Small intestine (tissue), 7 donors: ENCODE measurements at regions not wholly inside any gene's neighbourhood (a gene's known extent, or its start where the extent isn't known, plus 50 kb on each side); places are given as distances from the start of the nearest gene placed in this dataset.

Source experiments
- DNase-seq, 2 donors: peaks; one replicate each; pipeline versions ENCODE4 v3.0.0 to v3.0.0-alpha.2; 2013
- FAIRE-seq: peaks from 2 replicates; lab custom pipeline; 2012; peaks lifted over from hg19 to GRCh38; lab: Jason Lieb, UNC
- H3K27ac ChIP-seq, 3 donors: one replicate each; pipeline ENCODE4 v1.5.1; 2013; ENCODE audit warnings: low read length in 2 of 3, mild to moderate bottlenecking in 2 of 3, control low read depth in 1 of 3, inconsistent platforms in 1 of 3, low read depth in 1 of 3, moderate library complexity in 1 of 3
- H3K27me3 ChIP-seq, 3 donors: one replicate each; pipeline ENCODE4 v1.6.1; 2013; ENCODE audit warnings: low read length in 3 of 3, inconsistent platforms in 1 of 3; ENCODE audit not compliant: control insufficient read depth in 3 of 3, insufficient read depth in 3 of 3
- H3K36me3 ChIP-seq, 3 donors: one replicate each; pipeline ENCODE4 v1.6.1; 2013; ENCODE audit warnings: low read length in 3 of 3, inconsistent platforms in 1 of 3, low read depth in 1 of 3, mild to moderate bottlenecking in 1 of 3, moderate library complexity in 1 of 3; ENCODE audit not compliant: control insufficient read depth in 3 of 3, insufficient read depth in 2 of 3
- H3K4me1 ChIP-seq, 3 donors: one replicate each; pipeline ENCODE4 v1.6.1; 2013; ENCODE audit warnings: low read length in 2 of 3, inconsistent platforms in 1 of 3, low read depth in 1 of 3, mild to moderate bottlenecking in 1 of 3, moderate library complexity in 1 of 3; ENCODE audit not compliant: control insufficient read depth in 3 of 3, insufficient read depth in 2 of 3
- H3K4me3 ChIP-seq, 3 donors: one replicate each; pipeline ENCODE4 v1.5.1; 2013; ENCODE audit warnings: low read length in 3 of 3, control low read depth in 1 of 3, inconsistent platforms in 1 of 3, low read depth in 1 of 3, mild to moderate bottlenecking in 1 of 3, moderate library complexity in 1 of 3
- H3K9me3 ChIP-seq, 2 donors: one replicate each; pipeline ENCODE4 v1.6.1; 2013; ENCODE audit warnings: low read depth in 1 of 2, low read length in 1 of 2; ENCODE audit not compliant: control insufficient read depth in 2 of 2, insufficient read depth in 1 of 2
- WGBS, 3 donors: extraction: QIAGEN DNeasy Blood & Tissue Kit; methylation state at CpG; one replicate each; pipeline ENCODE4 v1.1.7; 2013; 5-methylcytosine and 5-hydroxymethylcytosine counted together
- donor health status: healthy with polysubstance abuse.
- donor health status: control.
- donor health status: control.
- donor health status: Bipolar disorder and iron deficiency.
- donor health status: healthy.

DNA sequence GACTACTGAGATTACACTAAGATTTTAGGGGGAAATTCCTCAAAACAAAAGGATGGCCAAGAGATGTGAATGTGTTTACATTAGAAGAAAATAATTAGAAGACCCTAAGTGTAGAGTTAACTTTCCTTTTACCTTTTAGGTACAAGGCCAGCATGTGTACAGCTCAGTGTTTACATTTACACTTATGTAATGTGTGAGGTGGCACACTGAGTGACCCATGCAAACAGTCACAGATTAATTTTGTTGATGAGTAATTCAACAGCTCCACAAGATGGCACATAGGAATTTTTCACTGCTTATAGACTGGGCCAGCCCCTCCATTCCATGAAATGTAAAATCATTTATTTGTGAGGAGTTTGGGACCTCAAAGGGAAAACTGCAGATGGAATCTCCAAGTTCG is 90.1 kb upstream of the SLC12A2 start:
- Histone ChIP-seq H3K4me1 (peaks cover 0 to 8% (median 7%) of the 10 kb centered on the region in 3 donors), H3K9me3 (no peaks in the 10 kb centered on the region), H3K27ac (no peak overlapping the region), H3K27me3 (no peaks in the 10 kb centered on the region), H3K4me3 (no peak overlapping the region), H3K36me3 (no peaks in the 10 kb centered on the region)
- 94 to 100% (median 97%) methylated on average over 1 of the region's 1 CpG for WGBS, 3 donors
- FAIRE-seq (no peak), DNase-seq (no peak)

DNA sequence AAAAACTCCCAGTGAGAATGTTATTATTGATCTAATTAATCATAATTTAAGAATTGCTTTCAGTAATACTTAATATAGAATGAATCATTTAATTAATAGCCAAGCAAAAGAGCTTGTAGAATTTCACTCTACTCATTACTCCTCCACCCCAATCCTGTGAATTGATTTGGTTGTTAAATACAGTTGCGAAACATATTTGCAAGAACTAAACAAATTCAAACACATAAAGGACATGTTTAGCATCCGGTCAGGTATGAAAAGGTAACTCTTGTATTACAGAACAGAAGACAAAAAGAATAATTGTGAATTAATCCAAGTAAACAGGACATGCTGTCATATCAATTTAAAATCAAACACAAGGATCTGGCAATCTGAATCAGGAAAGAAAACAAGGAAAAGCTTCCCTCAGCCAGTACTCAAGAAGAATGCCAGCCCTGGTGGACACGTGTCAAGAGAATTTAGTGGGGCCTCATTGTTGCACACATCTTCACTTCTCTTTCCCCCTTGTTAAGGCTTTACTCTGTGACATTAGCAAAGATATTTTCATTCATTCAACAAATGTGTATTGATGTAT is 89.4 kb upstream of the SLC12A2 start:
- DNase-seq, result no peak
- Histone ChIP-seq H3K27ac (no peak overlapping the region), H3K36me3 (no peaks in the 10 kb centered on the region), H3K9me3 (no peaks in the 10 kb centered on the region), H3K27me3 (no peaks in the 10 kb centered on the region), H3K4me3 (no peak overlapping the region), H3K4me1 (peaks cover 0 to 15% (median 7%) of the 10 kb centered on the region in 3 donors)
- 89 to 96% (median 90%) methylated on average over 3 of the region's 3 CpGs for WGBS, 3 donors
- no peak for FAIRE-seq

DNA sequence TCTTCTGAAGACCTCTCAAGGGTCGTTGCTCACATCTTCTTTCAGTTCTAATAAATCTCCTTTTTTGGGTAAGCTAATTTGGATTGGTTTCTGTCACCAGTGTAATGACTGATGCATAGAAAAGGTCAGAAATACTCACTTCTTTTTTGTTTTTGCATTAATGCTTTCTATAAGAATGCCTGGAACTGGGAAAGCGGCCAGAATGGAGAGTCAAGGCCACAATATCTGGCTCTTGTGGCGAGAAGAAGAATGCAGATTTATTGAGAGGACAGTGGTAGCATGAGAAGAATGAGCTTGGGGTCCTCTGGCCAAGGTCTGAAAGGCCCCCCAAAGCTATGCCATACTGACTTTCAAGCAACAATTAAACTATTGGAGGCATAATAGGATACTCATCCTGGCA is 88.0 kb upstream of the SLC12A2 start:
- no peak for FAIRE-seq

DNA sequence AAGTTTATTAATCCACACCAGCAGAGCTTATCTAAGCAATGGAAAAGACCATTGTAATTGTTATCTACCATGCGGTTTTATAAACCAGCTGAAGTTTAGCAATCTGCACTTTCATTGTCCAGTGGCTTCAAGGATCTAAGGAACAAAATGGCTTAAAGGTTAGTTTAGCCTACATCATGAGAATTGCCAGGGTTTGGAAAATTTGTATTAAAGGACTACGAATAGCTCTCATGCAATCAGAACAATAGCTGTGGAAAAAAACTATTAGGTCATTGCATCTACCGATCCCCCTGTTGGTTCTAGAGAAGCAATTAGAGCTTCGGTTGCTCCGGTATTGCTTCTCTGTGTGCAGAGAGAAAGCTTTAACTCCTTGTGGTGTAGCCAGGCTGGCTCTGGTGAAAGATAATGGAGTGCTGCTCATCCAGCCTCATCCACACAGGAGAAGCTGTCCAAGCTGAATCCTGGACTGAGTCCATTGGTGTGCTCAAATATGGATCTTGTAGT is 86.3 kb upstream of the SLC12A2 start:
- WGBS, 3 donors, result 8 to 47% (median 43%) methylated on average over 5 of the region's 5 CpGs

More for the DNA sequence above, 88.0 kb upstream of the SLC12A2 start:
- no peak for DNase-seq
- Histone ChIP-seq H3K27ac (no peak overlapping the region), H3K4me1 (peaks cover 2 to 19% (median 7%) of the 10 kb centered on the region in 3 donors), H3K9me3 (no peaks in the 10 kb centered on the region), H3K4me3 (no peak overlapping the region), H3K27me3 (no peaks in the 10 kb centered on the region), H3K36me3 (no peaks in the 10 kb centered on the region)
- WGBS, 3 donors, result 85 to 91% (median 89%) methylated on average over 3 of the region's 3 CpGs

DNA sequence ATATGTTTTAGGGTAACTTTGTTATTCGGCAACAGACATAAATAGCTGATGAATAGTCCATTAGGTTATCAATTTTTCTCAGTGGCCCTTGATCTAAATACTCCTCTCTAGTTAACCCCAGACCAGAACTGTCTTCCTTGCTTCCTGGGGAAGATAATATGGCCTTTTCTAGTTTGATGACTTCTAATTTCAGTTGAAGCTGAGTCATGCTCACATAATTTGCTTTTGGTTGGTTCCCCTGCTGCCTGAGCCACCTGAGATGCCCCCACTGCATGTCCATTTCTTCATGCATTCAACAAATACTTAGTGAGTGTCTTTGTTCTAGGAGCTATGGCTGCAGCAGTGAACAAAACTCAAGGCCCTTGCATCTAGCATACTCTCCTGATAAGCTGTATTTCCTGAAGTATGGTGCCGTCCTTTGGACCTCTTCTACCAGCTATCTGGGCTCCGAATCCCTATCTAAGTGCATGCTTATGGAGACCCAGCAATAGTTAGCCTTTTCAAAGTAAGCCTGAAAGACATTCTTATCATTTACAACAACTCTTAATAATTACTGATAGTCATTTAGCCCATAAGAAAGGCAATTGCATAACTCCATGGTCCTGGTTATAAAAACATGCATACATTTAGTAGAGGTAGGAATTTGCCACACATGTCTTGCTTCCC is 84.5 kb upstream of the SLC12A2 start:
- H3K36me3 ChIP-seq, result no peaks in the 10 kb centered on the region
- no peaks in the 10 kb centered on the region for H3K9me3 ChIP-seq
- H3K4me3 ChIP-seq, result no peak overlapping the region
- H3K27ac ChIP-seq, result no peak overlapping the region
- 28 to 73% (median 60%) methylated on average over 3 of the region's 3 CpGs for WGBS, 3 donors
- no peak for FAIRE-seq
- H3K4me1 ChIP-seq, result peaks cover 2 to 19% (median 7%) of the 10 kb centered on the region in 3 donors
- no peaks in the 10 kb centered on the region for H3K27me3 ChIP-seq
- peak; percentile 60 to 82 for DNase-seq

More for the DNA sequence above, 86.3 kb upstream of the SLC12A2 start:
- FAIRE-seq (no peak), DNase-seq (peak; percentile 16 to 64)
- Histone ChIP-seq H3K27me3 (no peaks in the 10 kb centered on the region), H3K9me3 (no peaks in the 10 kb centered on the region), H3K4me3 (no peak overlapping the region), H3K4me1 (peaks cover 2 to 19% (median 7%) of the 10 kb centered on the region in 3 donors), H3K27ac (no peak overlapping the region), H3K36me3 (no peaks in the 10 kb centered on the region)

DNA sequence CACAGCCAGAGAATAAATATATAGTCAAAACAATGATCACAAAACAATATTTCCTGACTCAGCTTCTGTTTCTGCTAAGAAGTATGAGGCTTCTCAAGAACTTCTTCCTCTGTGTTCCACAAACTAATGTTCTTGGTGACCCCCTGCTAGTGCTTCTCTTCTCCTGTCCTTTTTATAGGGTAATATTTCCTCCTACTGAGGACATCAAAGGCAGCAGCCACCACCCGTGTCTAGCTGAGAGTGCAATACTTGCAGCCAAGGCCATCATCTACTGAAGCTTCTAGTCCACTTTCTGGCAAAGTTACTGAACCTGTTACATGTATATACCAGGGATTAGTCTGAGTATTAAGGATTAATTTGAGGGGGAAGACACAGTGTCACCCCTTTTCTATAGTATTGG is 83.7 kb upstream of the SLC12A2 start:
- H3K36me3 ChIP-seq, result no peaks in the 10 kb centered on the region
- H3K4me3 ChIP-seq, result no peak overlapping the region
- peaks cover 2 to 19% (median 7%) of the 10 kb centered on the region in 3 donors for H3K4me1 ChIP-seq
- DNase-seq (no peak), FAIRE-seq (no peak)
- H3K9me3 ChIP-seq, result no peaks in the 10 kb centered on the region
- H3K27ac ChIP-seq, result no peak overlapping the region
- no peaks in the 10 kb centered on the region for H3K27me3 ChIP-seq
- 11 to 48% (median 30%) methylated on average over 1 of the region's 1 CpG for WGBS, 3 donors

DNA sequence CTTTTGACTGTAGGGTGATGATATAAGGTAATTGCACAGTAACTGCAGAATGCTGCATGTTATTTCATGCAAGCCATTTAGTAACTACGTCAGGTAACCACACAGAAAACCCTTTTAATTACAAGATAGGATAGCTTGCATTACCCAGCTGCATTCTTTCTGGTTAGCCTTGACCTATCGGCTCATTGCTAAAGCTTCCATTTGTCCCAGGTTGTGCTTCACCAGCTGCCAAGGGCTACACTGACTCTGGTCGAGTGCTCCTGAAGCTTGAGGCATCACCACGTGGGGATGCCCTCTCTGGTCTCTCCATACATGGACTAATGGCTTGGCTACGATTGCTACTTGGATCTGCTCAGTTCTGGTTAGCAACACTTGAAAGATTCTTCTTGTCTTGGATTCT is 81.1 kb upstream of the SLC12A2 start:
- WGBS, 3 donors, result 83 to 84% (median 84%) methylated on average over 5 of the region's 5 CpGs
- H3K4me1 ChIP-seq, result peaks cover 2 to 13% (median 5%) of the 10 kb centered on the region in 3 donors
- H3K27ac ChIP-seq, result no peak overlapping the region
- DNase-seq, result no peak
- no peak overlapping the region for H3K4me3 ChIP-seq
- no peaks in the 10 kb centered on the region for H3K9me3 ChIP-seq
- no peaks in the 10 kb centered on the region for H3K27me3 ChIP-seq
- no peaks in the 10 kb centered on the region for H3K36me3 ChIP-seq
- no peak for FAIRE-seq

DNA sequence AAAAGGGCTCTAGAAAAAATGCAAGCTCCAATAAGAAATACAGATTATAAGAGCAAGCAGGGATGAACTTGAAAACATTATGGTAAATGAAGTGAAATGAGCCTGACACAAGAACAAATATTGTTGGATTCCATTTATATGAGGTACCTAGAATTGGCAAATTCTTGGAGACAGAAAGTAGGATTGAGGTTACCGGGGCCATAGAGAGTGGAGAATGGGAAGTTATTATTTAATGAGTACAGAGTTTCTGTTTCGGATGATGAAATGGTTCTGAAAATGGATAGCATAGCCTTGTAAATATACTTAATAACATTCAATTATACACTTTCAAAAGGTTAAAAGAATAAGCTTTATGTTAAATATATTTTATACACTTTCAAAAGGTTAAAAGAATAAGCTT is 75.6 kb upstream of the SLC12A2 start:
- H3K4me3 ChIP-seq, result no peak overlapping the region
- 76 to 92% (median 80%) methylated on average over 2 of the region's 2 CpGs for WGBS, 3 donors
- no peak for FAIRE-seq
- no peak for DNase-seq
- H3K4me1 ChIP-seq, result peaks cover 0 to 3% (median 0%) of the 10 kb centered on the region in 3 donors
- no peaks in the 10 kb centered on the region for H3K9me3 ChIP-seq
- H3K36me3 ChIP-seq, result no peaks in the 10 kb centered on the region
- no peak overlapping the region for H3K27ac ChIP-seq
- no peaks in the 10 kb centered on the region for H3K27me3 ChIP-seq
